ENCODE measurements at regions not wholly inside any gene's neighbourhood (a gene's known extent, or its start where the extent isn't known, plus 50 kb on each side); places are given as distances from the start of the nearest gene placed in this dataset.

DNA sequence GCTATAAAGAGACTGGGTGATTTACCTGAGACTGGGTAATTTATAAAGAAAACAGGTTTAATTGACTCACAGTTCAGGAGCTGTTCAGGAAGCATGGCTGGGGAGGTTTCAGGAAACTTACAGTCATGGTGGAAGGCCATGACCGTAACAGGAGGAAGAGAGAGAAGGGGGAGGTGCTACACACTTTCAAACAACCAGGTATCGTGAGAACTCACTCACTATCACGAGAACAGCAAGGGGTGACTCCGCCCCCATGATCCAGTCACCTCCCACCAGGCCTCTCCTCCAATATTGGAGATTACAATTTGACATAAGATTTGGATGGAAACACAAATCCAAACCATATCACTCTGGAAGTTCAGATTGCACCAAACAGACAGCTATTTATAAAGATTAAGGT is 59.8 kb upstream of the ARHGAP21 start:
- TF ChIP-seq CTCF (conservative IDR thresholded peaks at IDR 0.05; ENCODE audit: low read depth in 2 of 2): no peak
- TF ChIP-seq EZH2 (IDR thresholded peaks at IDR 0.05; ENCODE audit: low read depth, unreplicated experiment): no peak
- no peak for TF ChIP-seq POLR2AphosphoS5 (IDR thresholded peaks at IDR 0.05; ENCODE audit: low read depth)
